Middle frontal gyrus (tissue), 1 donor: ENCODE measurements at regions not wholly inside any gene's neighbourhood (a gene's known extent, or its start where the extent isn't known, plus 50 kb on each side); places are given as distances from the start of the nearest gene placed in this dataset.

Experiments
- DNase-seq: peaks from one replicate; pipeline ENCODE4 v3.0.0-alpha.2; 2015; ENCODE audit warnings: low spot score; ENCODE audit errors: extremely low spot score

- DNase-seq: no peak
Measured at GRCh38 chr3:116929505-116930222, 220.1 kb downstream of the TUSC7 start.

DNA sequence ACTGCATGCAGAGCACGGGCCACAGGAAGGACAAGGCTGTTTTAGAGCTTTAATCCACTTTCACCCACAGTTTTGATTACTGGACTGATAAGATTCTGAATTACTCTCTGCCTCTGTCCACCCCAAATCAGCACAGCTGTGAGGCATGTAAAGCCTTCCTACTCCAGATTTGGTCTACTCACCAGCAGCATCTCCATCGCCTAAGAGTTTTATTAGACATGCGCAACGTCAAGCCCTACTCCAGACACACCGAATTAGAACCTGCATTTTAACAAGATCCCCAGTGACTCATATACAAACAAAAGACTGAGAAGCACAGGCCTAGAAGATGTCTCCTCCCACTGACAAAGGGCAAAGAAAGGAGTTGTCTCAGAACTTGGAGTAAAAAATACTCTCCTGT lies 221.2 kb downstream of the TUSC7 start:
- DNase-seq: no peak

- no peak for DNase-seq
Measured at GRCh38 chr3:116939091-116939490, 229.5 kb downstream of the TUSC7 start.

GRCh38 chr3:116939550-116939949 lies 230.0 kb downstream of the TUSC7 start:
- DNase-seq: no peak

DNA sequence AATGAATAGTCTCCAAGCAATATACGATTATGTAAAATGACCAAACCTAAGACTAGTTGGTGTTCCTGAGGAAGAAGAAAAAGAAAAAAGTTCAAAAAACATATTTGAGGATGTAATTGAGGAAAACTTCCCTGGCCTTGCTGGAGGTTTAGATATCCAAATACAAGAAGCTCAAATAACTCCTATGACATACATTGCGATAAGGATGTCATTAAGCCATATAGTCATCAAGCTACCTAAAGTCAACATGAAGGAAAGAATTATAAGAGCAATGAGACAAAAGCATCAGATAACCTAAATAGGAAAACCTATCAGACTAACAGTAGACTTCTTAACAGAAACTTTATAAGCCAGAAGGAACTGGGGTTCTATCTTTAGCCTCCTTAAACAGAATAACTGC lies 231.1 kb downstream of the TUSC7 start:
- DNase-seq: no peak

- DNase-seq: no peak
Measured at GRCh38 chr3:116946376-116946775, 236.8 kb downstream of the TUSC7 start.

GRCh38 chr3:116947148-116947547 lies 237.6 kb downstream of the TUSC7 start:
- DNase-seq: no peak

GRCh38 chr3:116947809-116948208 lies 238.2 kb downstream of the TUSC7 start:
- no peak for DNase-seq

- peak; percentile 58 for DNase-seq
Measured at GRCh38 chr3:116950301-116951055, 240.9 kb downstream of the TUSC7 start.

DNA sequence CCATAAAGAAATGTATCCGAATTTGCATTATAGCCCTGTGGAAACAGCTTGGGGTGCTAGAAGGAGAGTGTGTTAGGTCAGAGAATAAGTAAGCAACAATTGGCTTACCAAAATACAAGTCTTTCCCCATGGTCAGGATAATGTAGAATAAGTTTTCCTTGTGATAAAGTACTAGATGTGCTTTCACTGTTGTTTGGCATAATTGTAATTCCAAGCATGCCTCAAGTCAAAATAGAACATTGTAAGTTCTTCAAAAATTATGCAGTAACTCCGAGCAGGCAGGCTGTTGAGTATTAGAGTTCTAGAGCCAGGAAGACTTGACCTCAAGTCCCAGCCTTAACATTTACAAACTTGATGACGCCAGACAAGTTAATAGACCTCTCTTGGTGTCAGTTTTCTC lies 242.0 kb downstream of the TUSC7 start:
- DNase-seq: no peak

GRCh38 chr3:116958291-116958690 lies 248.7 kb downstream of the TUSC7 start:
- DNase-seq: no peak

- DNase-seq: no peak
Measured at GRCh38 chr3:116961106-116961505, 251.5 kb downstream of the TUSC7 start.

GRCh38 chr3:116963802-116964201 lies 254.2 kb downstream of the TUSC7 start:
- DNase-seq: no peak

DNA sequence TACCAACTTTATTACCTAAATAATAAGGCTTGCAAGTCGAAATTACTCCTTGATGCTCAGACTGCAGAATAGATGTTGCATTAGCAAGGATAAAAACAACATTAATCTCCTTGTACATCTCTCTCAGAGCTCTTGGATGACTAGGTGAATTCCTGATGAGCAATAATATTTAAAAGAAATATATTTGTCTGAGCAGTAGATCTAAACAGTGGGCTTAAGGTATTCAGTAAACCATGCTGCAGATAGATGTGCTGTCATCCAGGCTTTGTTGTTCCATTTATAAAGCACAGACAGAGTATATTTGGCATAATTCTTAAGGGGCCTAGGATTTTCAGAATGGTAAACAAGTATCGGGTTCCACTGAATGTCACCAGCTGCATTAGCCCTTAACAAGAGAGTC lies 257.1 kb downstream of the TUSC7 start:
- no peak for DNase-seq

GRCh38 chr3:116969135-116969534 lies 259.6 kb downstream of the TUSC7 start:
- no peak for DNase-seq

- DNase-seq: no peak
Measured at GRCh38 chr3:116969646-116970045, 260.1 kb downstream of the TUSC7 start.

DNA sequence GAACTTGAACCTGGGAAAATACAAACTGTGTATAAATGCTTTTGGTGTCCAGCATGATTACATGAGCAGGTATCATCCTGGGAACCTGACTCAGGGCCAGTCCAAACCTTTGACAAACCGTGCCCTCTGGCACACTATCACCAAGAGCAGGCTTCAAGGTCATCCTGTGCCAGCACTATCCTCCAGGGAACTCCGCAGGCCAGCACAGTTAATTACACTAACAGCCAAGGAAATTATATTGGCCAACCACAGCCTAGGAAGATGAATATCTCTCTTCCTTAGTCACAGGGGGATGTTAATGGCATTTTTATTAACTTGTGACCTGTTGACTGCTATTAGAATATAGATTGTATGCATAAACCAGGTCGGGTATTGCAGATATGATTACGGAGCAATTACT lies 262.0 kb downstream of the TUSC7 start:
- DNase-seq: no peak

DNA sequence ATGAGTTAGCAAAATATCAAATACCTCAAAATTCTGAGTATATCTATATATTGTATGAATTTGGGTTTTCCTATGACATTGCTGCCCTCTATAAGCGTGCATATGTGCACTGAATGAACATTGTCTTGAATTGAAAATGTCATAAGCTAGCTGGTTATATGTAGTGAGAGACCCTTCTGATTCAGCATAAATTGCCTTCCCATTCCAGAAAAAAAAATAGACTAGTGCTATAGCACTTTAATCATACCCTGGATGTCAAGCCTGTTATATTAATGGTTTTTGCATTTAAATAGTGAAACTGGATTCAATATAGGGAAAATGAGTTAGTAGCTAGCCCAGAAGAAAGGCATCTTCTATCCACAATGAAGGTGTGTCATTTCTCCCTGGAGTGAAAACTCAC lies 265.1 kb downstream of the TUSC7 start:
- no peak for DNase-seq

GRCh38 chr3:116977441-116977840 lies 267.9 kb downstream of the TUSC7 start:
- DNase-seq: no peak

- no peak for DNase-seq
Measured at GRCh38 chr3:116980099-116980498, 270.5 kb downstream of the TUSC7 start.

- no peak for DNase-seq
Measured at GRCh38 chr3:116981089-116981488, 271.5 kb downstream of the TUSC7 start.

GRCh38 chr3:116984301-116984700 lies 274.7 kb downstream of the TUSC7 start:
- no peak for DNase-seq

- DNase-seq: no peak
Measured at GRCh38 chr3:116994351-116994879, 284.8 kb downstream of the TUSC7 start.
